ENCODE measurements at regions not wholly inside any gene's neighbourhood (a gene's known extent, or its start where the extent isn't known, plus 50 kb on each side); places are given as distances from the start of the nearest gene placed in this dataset.

DNA sequence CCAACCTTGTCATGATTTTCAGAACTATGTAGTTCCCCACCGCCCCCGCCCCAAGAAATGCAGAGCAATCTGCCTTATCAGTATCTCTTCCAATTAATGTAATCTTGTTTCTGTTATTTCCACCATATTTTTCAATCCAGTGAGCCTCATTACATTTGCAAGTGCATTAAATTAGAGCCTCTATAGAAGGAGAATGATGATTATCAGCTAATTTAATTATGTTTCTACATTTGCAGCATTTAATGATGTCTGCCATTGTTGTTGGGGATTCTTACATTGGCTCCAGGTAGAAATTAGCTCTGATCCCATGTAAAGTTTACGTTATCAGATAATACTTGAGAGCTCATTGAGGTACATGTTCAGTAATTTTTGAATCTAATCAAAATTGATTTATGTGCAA is 707.0 kb upstream of the RBFOX1 start:
- TF ChIP-seq SIN3A (IDR thresholded peaks at IDR 0.05; ENCODE audit: borderline replicate concordance, insufficient read depth, low read length) (no peak), FOXP2 (optimal IDR thresholded peaks at IDR 0.05; ENCODE audit: borderline replicate concordance, extremely low read depth, extremely low read length, insufficient read depth) (no peak), POLR2AphosphoS5 (IDR thresholded peaks at IDR 0.05; ENCODE audit: low read depth, low read length) (no peak), TAF1 (IDR thresholded peaks at IDR 0.05; ENCODE audit: borderline replicate concordance, insufficient read depth, low read length) (no peak)
- TF ChIP-seq, protein P1, sequence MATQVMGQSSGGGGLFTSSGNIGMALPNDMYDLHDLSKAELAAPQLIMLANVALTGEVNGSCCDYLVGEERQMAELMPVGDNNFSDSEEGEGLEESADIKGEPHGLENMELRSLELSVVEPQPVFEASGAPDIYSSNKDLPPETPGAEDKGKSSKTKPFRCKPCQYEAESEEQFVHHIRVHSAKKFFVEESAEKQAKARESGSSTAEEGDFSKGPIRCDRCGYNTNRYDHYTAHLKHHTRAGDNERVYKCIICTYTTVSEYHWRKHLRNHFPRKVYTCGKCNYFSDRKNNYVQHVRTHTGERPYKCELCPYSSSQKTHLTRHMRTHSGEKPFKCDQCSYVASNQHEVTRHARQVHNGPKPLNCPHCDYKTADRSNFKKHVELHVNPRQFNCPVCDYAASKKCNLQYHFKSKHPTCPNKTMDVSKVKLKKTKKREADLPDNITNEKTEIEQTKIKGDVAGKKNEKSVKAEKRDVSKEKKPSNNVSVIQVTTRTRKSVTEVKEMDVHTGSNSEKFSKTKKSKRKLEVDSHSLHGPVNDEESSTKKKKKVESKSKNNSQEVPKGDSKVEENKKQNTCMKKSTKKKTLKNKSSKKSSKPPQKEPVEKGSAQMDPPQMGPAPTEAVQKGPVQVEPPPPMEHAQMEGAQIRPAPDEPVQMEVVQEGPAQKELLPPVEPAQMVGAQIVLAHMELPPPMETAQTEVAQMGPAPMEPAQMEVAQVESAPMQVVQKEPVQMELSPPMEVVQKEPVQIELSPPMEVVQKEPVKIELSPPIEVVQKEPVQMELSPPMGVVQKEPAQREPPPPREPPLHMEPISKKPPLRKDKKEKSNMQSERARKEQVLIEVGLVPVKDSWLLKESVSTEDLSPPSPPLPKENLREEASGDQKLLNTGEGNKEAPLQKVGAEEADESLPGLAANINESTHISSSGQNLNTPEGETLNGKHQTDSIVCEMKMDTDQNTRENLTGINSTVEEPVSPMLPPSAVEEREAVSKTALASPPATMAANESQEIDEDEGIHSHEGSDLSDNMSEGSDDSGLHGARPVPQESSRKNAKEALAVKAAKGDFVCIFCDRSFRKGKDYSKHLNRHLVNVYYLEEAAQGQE (IDR thresholded peaks at IDR 0.05; ENCODE audit: insufficient read depth in 1 of 2, low read depth in 2 of 2, low read length in 2 of 2): no peak

DNA sequence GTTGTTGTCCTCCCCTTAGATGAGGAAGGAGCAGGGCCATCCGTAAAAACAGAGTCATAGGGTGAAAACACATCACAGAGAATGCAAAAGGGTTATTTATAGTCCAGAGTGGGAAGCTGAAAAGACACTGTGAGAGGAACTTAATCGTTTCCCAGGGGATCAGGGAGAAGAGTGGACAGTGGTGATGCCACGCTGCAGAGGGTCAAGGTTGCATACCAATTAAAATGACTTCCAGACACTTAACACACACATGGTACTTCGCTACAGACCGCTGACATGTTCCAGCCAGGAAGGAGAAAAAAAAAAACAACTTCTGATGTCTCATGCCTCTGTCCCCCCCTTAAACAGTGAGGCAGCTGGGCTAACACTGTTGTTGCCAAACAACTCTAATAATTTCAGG is 713.8 kb upstream of the RBFOX1 start:
- no peak for TF ChIP-seq POLR2AphosphoS5 (IDR thresholded peaks at IDR 0.05; ENCODE audit: low read depth, low read length)
- TF ChIP-seq FOXP2 (optimal IDR thresholded peaks at IDR 0.05; ENCODE audit: borderline replicate concordance, extremely low read depth, extremely low read length, insufficient read depth): no peak
- TF ChIP-seq, protein P1 (IDR thresholded peaks at IDR 0.05; ENCODE audit: insufficient read depth in 1 of 2, low read depth in 2 of 2, low read length in 2 of 2): no peak
- TF ChIP-seq SIN3A (IDR thresholded peaks at IDR 0.05; ENCODE audit: borderline replicate concordance, insufficient read depth, low read length): no peak
- TF ChIP-seq TAF1 (IDR thresholded peaks at IDR 0.05; ENCODE audit: borderline replicate concordance, insufficient read depth, low read length): no peak

DNA sequence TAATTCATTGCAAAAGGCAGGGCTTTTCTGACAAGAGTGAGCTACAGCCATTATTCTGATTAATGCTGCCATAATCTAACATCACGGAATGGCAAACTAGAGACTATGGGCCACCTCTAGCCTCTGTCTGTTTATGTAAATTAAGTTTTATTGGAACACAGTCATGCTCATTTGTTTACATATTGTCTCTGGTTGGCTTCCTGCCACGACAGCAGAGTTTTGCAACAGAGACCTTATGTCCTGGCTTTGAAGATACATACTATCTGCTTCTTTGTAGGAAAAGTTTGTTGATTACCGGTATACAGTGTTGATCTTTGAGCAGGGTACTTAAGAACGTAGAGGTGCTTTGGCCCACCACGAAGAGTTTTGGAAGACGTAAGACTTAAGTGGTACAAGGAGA is 715.9 kb upstream of the RBFOX1 start:
- no peak for TF ChIP-seq FOXP2 (optimal IDR thresholded peaks at IDR 0.05; ENCODE audit: borderline replicate concordance, extremely low read depth, extremely low read length, insufficient read depth)
- TF ChIP-seq SIN3A (IDR thresholded peaks at IDR 0.05; ENCODE audit: borderline replicate concordance, insufficient read depth, low read length): no peak
- TF ChIP-seq TAF1 (IDR thresholded peaks at IDR 0.05; ENCODE audit: borderline replicate concordance, insufficient read depth, low read length): no peak
- no peak for TF ChIP-seq POLR2AphosphoS5 (IDR thresholded peaks at IDR 0.05; ENCODE audit: low read depth, low read length)
- TF ChIP-seq, protein P1 (IDR thresholded peaks at IDR 0.05; ENCODE audit: insufficient read depth in 1 of 2, low read depth in 2 of 2, low read length in 2 of 2): no peak

DNA sequence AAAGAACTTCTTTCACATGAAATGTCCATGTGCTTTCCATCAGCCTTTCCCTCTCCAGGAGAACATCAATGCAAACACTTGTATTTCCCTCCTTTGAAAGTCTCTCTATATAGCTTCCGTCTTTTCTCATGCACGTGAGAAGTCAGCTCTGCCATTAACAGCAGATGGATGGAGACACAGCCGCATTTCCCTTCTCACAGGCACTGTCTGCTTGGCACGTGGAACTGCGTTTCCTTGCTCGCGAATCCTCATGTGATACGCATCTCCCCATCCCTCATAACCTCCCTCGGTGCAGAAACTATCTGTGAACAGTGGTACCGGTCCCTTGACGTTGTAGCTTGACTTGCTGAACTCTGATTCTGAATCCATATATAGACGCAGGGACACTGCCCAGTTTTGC is 717.0 kb upstream of the RBFOX1 start:
- TF ChIP-seq POLR2AphosphoS5 (IDR thresholded peaks at IDR 0.05; ENCODE audit: low read depth, low read length) (no peak), FOXP2 (optimal IDR thresholded peaks at IDR 0.05; ENCODE audit: borderline replicate concordance, extremely low read depth, extremely low read length, insufficient read depth) (no peak), SIN3A (IDR thresholded peaks at IDR 0.05; ENCODE audit: borderline replicate concordance, insufficient read depth, low read length) (no peak), TAF1 (IDR thresholded peaks at IDR 0.05; ENCODE audit: borderline replicate concordance, insufficient read depth, low read length) (no peak)
- TF ChIP-seq, protein P1 (IDR thresholded peaks at IDR 0.05; ENCODE audit: insufficient read depth in 1 of 2, low read depth in 2 of 2, low read length in 2 of 2): no peak

DNA sequence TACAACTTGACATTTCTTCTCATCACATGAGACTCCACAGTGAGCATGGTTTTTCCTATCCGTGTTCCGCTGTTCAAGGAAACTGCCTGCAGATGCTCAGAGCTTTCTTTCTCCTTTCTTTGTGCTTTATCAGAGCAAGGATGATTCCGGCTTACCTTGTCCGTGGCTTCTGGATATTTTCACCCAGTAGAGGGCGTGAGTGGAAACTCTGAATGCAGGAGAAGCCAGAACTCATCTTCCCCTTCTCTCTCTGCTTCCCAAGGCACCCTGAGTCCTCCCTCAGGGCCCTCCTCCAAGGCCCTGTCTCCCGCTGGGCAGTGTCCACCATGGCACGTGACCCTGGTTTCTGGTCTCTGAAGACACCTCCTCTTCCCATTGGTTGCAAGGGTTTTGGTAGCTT is 721.1 kb upstream of the RBFOX1 start:
- TF ChIP-seq TAF1 (IDR thresholded peaks at IDR 0.05; ENCODE audit: borderline replicate concordance, insufficient read depth, low read length) (no peak), FOXP2 (optimal IDR thresholded peaks at IDR 0.05; ENCODE audit: borderline replicate concordance, extremely low read depth, extremely low read length, insufficient read depth) (no peak), POLR2AphosphoS5 (IDR thresholded peaks at IDR 0.05; ENCODE audit: low read depth, low read length) (no peak), SIN3A (IDR thresholded peaks at IDR 0.05; ENCODE audit: borderline replicate concordance, insufficient read depth, low read length) (no peak)
- TF ChIP-seq, protein P1 (IDR thresholded peaks at IDR 0.05; ENCODE audit: insufficient read depth in 1 of 2, low read depth in 2 of 2, low read length in 2 of 2): no peak
